Spleen (tissue), 11 donors: ENCODE measurements at regions not wholly inside any gene's neighbourhood (a gene's known extent, or its start where the extent isn't known, plus 50 kb on each side); places are given as distances from the start of the nearest gene placed in this dataset.
A peak's percentile ranks its signal among the peaks of the same experiment; 100 is the strongest.

Source experiments
- DNase-seq: peaks from one replicate; pipeline ENCODE4 v3.0.0-alpha.2; 2020
- H3K27ac ChIP-seq, 8 donors: fragments of 200-600 bp; sonication (generic) in 7 of 8; 1 replicate in 4 of 8; 2 replicates in 4 of 8; pipeline versions ENCODE4 v1.5.0 to v1.8.0; 2016 to 2021; ENCODE audit warnings: inconsistent platforms in 4 of 8, mild to moderate bottlenecking in 4 of 8, moderate library complexity in 1 of 8
- H3K27me3 ChIP-seq, 7 donors: fragments of 200-600 bp; sonication (generic) in 6 of 7; replicated peaks in 1 of 7; 1 replicate in 4 of 7; 2 replicates in 3 of 7; pipeline versions ENCODE4 v1.5.0 to v1.8.0; 2016 to 2021; ENCODE audit warnings: inconsistent platforms in 3 of 7, mild to moderate bottlenecking in 1 of 7
- H3K36me3 ChIP-seq, 6 donors: fragments of 200-600 bp; sonication (generic) in 5 of 6; 1 replicate in 4 of 6; 2 replicates in 2 of 6; pipeline versions ENCODE4 v1.5.0 to v1.8.0; 2016 to 2021; ENCODE audit warnings: inconsistent platforms in 2 of 6
- H3K4me1 ChIP-seq, 6 donors: fragments of 200-600 bp; sonication (generic) in 5 of 6; 1 replicate in 3 of 6; 2 replicates in 3 of 6; pipeline versions ENCODE4 v1.5.0 to v1.8.0; 2016 to 2021; ENCODE audit warnings: inconsistent platforms in 3 of 6
- H3K4me3 ChIP-seq, 8 donors: fragments of 200-600 bp; sonication (generic) in 7 of 8; 1 replicate in 4 of 8; 2 replicates in 4 of 8; pipeline versions ENCODE4 v1.5.0 to v1.8.0; 2016 to 2021; ENCODE audit warnings: inconsistent platforms in 4 of 8, mild to moderate bottlenecking in 4 of 8, moderate library complexity in 2 of 8
- H3K9me3 ChIP-seq, 8 donors: fragments of 200-600 bp; sonication (generic) in 7 of 8; 1 replicate in 4 of 8; 2 replicates in 4 of 8; pipeline versions ENCODE4 v1.5.0 to v1.8.0; 2016 to 2021; ENCODE audit warnings: inconsistent platforms in 4 of 8
- POLR2A ChIP-seq, 3 donors: fragments of 450-650 bp; IDR thresholded peaks; one replicate each; pipeline ENCODE4 v1.5.1; 2017; ENCODE audit warnings: antibody characterized with exemption in 3 of 3, mild to moderate bottlenecking in 1 of 3
- POLR2AphosphoS5 ChIP-seq, 3 donors: sonication (generic); formaldehyde crosslinking; IDR thresholded peaks; one replicate each; pipeline ENCODE4 v1.5.1; 2017; ENCODE audit warnings: antibody characterized with exemption in 3 of 3
- WGBS, 5 donors: extraction: QIAGEN DNeasy Blood & Tissue Kit in 3 of 5; methylation state at CpG; one replicate each; pipeline versions ENCODE4 v1.1.5 to v1.1.7; 2013 to 2018; 5-methylcytosine and 5-hydroxymethylcytosine counted together
- intact Hi-C: fragments of 100-400 bp; cut with DNase I; formaldehyde crosslinking; loops from one replicate; pipeline ENCODE4 v1.15.0; 2023; ENCODE audit warnings: low total_unique reads
- TF ChIP-seq, protein P1 (sequence below), 11 experiments: fragments of 200-600 bp in 7 of 11; fragments of 450-650 bp in 4 of 11; sonication (generic) in 4 of 11; IDR thresholded peaks in 8 of 11; conservative IDR thresholded peaks in 3 of 11; 1 replicate in 7 of 11; 2 replicates in 4 of 11; pipeline versions ENCODE4 v1.4.0 to v1.8.0; 2016 to 2021; ENCODE audit warnings: antibody characterized with exemption in 11 of 11, inconsistent platforms in 4 of 11, mild to moderate bottlenecking in 1 of 11
- donor health status: healthy with polysubstance abuse.
- donor health status: DM: no; HTN: no; CAD: no; lungs with moderate emphysema.
- donor health status: DM: no; HTN: no; CAD: no.
- donor health status: Bipolar disorder and iron deficiency.
- donor health status: healthy.
- donor health status: DM: no; HTN: no; CAD: no.
- donor health status: DM: yes; HTN: yes; CAD: no.

DNA sequence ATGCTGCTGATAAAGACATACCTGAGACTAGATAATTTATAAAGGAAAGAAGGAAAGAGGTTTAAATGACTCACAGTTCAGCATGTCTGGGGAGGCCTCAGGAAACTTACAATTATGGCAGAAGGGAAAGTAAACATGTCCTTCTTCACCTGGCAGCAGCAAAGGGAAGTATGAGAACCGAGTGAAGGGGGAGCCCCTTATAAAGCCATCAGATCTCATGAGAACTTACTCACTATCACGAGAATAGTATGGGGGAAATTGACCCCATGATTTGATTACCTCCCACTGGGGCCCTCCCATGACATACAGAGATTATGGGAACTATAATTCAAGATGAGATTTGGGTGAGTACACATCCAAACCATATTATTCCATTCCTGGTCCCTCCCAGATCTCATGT lies 154.4 kb downstream of the FASLG start:
- intact Hi-C loops, result no loop called here
- TF ChIP-seq, protein P1, sequence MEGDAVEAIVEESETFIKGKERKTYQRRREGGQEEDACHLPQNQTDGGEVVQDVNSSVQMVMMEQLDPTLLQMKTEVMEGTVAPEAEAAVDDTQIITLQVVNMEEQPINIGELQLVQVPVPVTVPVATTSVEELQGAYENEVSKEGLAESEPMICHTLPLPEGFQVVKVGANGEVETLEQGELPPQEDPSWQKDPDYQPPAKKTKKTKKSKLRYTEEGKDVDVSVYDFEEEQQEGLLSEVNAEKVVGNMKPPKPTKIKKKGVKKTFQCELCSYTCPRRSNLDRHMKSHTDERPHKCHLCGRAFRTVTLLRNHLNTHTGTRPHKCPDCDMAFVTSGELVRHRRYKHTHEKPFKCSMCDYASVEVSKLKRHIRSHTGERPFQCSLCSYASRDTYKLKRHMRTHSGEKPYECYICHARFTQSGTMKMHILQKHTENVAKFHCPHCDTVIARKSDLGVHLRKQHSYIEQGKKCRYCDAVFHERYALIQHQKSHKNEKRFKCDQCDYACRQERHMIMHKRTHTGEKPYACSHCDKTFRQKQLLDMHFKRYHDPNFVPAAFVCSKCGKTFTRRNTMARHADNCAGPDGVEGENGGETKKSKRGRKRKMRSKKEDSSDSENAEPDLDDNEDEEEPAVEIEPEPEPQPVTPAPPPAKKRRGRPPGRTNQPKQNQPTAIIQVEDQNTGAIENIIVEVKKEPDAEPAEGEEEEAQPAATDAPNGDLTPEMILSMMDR (IDR thresholded peaks at IDR 0.05 in 8 of 11, conservative IDR thresholded peaks at IDR 0.05 in 3 of 11), result no peak
- TF ChIP-seq POLR2A (IDR thresholded peaks at IDR 0.05) (no peak), POLR2AphosphoS5 (IDR thresholded peaks at IDR 0.05) (no peak)
- H3K9me3 ChIP-seq, result peaks cover 0 to 13% (median 8%) of the 10 kb centered on the region in 8 donors
- 46 to 53% (median 52%) methylated on average over 2 of the region's 2 CpGs for WGBS, 5 donors
- H3K4me1 ChIP-seq, result peaks cover 0 to 14% (median 7%) of the 10 kb centered on the region in 6 donors
- DNase-seq, result no peak
- H3K27me3 ChIP-seq, result no peaks in the 10 kb centered on the region
- no peaks in the 10 kb centered on the region for H3K36me3 ChIP-seq
- H3K4me3 ChIP-seq, result no peak overlapping the region
- no peak overlapping the region for H3K27ac ChIP-seq

DNA sequence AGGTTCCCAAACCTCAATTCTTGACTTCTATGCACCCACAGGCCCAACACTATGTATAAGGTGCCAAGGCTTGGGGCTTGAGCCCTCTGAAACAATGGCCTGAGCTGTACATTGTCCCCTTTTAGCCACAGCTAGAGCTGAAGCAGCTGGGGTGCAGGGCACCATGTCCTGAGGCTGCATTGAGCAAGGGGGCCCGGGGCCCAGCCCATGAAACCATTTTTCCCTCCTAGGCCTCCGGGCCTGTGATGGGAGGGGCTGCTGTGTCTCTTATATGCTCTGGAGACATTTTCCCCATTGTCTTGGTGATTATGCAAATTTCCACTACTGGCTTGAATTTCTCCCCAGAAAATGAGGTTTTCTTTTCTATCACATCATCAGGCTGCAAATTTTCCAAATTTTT lies 155.5 kb downstream of the FASLG start:
- no peaks in the 10 kb centered on the region for H3K27me3 ChIP-seq
- H3K4me1 ChIP-seq, result peaks cover 4 to 25% (median 15%) of the 10 kb centered on the region in 6 donors
- H3K4me3 ChIP-seq, result no peak overlapping the region
- 86 to 98% (median 97%) methylated on average over 2 of the region's 2 CpGs for WGBS, 5 donors
- peaks cover 0 to 13% (median 8%) of the 10 kb centered on the region in 8 donors for H3K9me3 ChIP-seq
- H3K36me3 ChIP-seq, result no peaks in the 10 kb centered on the region
- intact Hi-C loops, result no loop called here
- no peak for DNase-seq
- no peak overlapping the region for H3K27ac ChIP-seq
- TF ChIP-seq POLR2AphosphoS5 (IDR thresholded peaks at IDR 0.05) (no peak), POLR2A (IDR thresholded peaks at IDR 0.05) (no peak)
- TF ChIP-seq, protein P1 (IDR thresholded peaks at IDR 0.05 in 8 of 11, conservative IDR thresholded peaks at IDR 0.05 in 3 of 11), result no peak

- H3K27ac ChIP-seq, result no peak overlapping the region
- no peak overlapping the region for H3K4me3 ChIP-seq
- no peak for DNase-seq
- no peaks in the 10 kb centered on the region for H3K36me3 ChIP-seq
- TF ChIP-seq, protein P1 (IDR thresholded peaks at IDR 0.05 in 8 of 11, conservative IDR thresholded peaks at IDR 0.05 in 3 of 11), result no peak
- TF ChIP-seq POLR2AphosphoS5 (IDR thresholded peaks at IDR 0.05), result no peak
- TF ChIP-seq POLR2A (IDR thresholded peaks at IDR 0.05), result no peak
- intact Hi-C loops, result no loop called here
- no peaks in the 10 kb centered on the region for H3K27me3 ChIP-seq
- peaks cover 9 to 38% (median 24%) of the 10 kb centered on the region in 6 donors for H3K4me1 ChIP-seq
- peaks cover 0 to 13% (median 8%) of the 10 kb centered on the region in 8 donors for H3K9me3 ChIP-seq
Measured at GRCh38 chr1:172815740-172816139, 156.8 kb downstream of the FASLG start.

DNA sequence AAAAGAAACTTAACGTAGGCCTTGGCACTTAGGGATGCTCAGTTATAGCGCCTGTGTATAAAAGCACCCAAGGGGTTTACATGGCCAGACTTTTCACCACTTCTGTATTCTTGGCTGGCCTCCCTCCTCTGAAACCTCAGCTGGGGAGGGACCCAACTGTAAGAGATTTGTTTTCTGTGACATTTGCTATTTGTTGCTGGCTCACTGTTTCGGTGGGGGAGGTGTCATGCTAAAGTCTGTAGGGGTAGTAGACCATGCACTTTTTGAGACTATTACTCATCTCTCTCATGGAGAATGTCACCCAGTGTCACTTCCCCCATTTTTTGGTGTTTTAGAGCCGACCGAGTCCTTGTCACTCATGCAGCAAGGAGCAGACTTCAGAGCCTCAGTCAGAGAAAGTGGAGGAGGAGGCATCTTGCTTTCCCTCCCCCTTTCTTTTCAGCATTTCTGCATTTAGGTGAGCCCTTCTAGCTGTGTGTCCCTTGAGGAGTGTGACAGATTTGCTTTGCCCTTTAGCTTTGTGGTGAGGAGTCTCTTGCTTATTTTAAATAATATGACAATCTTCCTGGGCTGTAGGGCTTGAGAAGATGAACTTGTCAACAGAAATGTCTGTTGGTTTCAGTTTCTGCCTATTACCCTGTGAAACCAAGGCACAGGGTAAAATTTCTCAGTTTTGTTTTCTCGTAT lies 160.1 kb downstream of the FASLG start:
- no peaks in the 10 kb centered on the region for H3K36me3 ChIP-seq
- peak overlapping the region in 2 of 8 donors; percentile 2 to 42 for H3K4me3 ChIP-seq
- intact Hi-C loops, result no loop called here
- peak; percentile 74 for DNase-seq
- 31 to 50% (median 42%) methylated on average over 6 of the region's 6 CpGs for WGBS, 5 donors
- TF ChIP-seq POLR2A (IDR thresholded peaks at IDR 0.05) (peak in 1 of 3 donors; percentile 3), POLR2AphosphoS5 (IDR thresholded peaks at IDR 0.05) (peak in 1 of 3 donors; percentile 48)
- TF ChIP-seq, protein P1 (IDR thresholded peaks at IDR 0.05 in 8 of 11, conservative IDR thresholded peaks at IDR 0.05 in 3 of 11), result no peak
- H3K4me1 ChIP-seq, result peaks cover 9 to 42% (median 24%) of the 10 kb centered on the region in 6 donors
- no peaks in the 10 kb centered on the region for H3K27me3 ChIP-seq
- H3K9me3 ChIP-seq, result peaks cover 0 to 9% (median 8%) of the 10 kb centered on the region in 8 donors
- H3K27ac ChIP-seq, result peak overlapping the region; percentile 69 to 88 (median 82)
